HT-29 (cell line): ENCODE measurements at regions not wholly inside any gene's neighbourhood (a gene's known extent, or its start where the extent isn't known, plus 50 kb on each side); places are given as distances from the start of the nearest gene placed in this dataset.

Experiments used
- DNase-seq: peaks from one replicate; pipeline ENCODE4 v3.0.0-alpha.2; 2015; ENCODE audit warnings: low spot score

DNA sequence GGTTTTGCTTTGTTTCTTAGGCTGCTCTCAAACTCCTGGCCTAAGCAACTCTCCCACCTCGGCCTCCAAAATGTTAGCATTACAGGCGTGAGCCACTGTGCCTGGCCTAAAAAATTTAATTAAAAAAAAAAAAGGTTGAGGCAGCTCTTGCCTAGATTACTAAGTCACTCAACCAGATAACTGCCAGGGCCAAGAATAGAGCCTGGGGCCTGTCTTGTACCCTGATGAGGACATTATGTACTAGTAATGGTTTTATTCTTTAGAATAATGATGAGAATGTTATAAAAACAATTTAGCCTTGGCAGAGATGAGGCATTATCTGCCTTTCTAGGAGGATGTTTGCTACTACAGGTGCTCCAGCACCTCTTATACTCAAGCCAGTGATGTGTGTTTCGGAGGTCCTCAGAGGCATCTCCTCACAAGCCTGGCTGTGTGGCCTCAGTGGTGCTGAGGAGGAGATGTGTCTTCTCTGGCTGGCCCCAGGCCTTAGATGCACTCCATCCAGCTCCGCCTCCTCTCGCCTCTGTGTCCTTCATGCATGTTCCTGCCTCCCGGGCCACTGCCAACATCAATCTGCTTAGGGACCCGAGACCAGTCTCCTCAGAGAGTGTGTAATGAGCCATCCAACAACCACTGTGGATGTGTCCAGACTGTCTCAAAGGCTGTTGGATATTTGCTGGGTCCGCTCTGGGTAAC lies 337.7 kb upstream of the GATB start:
- DNase-seq, result no peak

DNA sequence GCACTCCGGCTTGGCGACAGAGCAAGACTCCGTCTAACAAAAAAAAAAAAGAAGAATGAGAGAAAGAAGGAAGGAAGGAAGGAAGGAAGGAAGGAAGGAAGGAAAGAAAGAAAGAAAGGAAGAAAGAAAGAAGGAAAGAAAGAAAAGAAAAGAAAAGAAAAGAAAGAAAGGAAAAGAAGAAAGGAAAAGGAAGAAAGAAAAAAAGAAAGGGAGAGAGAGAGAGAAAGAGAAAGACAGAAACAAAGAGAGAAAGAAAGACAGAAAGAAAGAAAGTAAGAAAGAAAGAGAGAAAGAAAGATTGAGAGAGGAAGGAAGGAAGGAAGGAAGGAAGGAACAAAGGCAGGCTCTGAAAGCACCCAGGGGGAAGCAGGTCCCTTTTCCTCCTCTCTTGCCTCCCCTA lies 336.6 kb upstream of the GATB start:
- no peak for DNase-seq

DNA sequence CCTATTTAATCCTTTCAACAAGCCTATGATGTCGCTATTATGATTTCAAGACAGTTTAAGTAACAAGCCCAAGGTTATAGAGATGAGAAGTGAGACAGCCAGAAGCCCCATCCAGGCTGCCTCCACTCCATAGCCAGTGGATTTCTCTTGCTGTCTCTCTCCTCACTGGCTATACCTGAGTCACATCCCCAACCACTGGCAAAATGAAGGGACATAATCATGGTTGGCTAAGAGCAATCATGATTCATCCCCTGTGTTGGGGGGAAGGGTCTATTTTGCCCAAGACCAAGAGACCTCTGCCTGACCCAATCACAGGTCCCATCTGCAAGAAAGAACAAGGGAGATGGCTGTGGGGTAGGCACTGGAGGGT lies 334.9 kb upstream of the GATB start:
- no peak for DNase-seq

DNA sequence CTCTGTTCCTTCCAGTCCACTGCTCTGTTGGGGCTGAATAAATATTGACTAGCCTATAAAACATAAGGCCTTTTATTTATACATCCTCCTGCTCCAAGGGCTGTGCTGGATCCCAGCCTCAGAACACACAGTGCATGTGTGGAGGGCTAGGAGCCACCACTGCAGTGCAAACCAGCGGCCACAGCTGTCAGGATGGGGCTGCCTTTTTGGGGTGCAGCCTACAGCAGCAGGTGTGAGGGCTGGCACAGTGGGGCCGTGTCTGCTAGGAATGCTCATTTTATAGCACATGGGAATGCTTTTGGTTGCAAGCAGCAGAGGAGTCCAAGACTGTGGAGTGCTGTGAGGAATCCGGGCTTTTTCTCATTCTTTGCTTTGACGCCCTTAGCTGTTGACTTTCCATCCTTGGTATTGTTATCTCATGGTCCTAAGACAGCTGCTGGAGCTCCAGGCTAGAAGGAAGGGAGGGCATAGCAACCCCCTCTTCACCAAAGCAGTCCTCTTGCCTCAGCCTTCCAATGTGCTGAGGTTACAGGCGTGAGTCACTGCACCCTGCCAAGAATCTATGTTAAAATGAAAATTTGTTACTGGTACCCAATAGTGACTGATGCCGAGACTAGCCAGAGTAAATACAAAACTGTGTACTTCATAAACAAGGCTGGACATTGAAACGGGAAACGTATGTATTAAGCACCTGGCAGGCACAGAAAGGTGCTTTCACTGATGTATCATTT lies 334.3 kb upstream of the GATB start:
- DNase-seq, result no peak

DNA sequence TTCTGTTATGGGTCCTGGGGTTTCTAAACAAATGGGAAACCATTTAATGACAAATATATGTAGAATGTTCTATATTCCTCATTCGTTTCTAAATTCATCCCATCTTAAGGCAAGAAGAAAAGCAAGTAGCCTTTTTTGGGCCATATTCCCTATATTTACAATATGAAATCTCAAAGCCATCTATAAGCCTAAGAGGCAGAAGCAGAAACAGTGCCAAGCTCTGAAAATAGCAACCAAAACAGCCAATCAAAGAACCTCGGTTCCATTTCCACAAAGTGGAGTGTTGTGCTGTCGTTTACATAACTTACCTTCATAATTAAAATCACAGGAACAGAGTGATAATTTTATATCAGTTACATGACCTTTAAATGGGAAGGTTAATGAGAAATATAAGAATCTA lies 330.6 kb upstream of the GATB start:
- DNase-seq, result no peak

DNA sequence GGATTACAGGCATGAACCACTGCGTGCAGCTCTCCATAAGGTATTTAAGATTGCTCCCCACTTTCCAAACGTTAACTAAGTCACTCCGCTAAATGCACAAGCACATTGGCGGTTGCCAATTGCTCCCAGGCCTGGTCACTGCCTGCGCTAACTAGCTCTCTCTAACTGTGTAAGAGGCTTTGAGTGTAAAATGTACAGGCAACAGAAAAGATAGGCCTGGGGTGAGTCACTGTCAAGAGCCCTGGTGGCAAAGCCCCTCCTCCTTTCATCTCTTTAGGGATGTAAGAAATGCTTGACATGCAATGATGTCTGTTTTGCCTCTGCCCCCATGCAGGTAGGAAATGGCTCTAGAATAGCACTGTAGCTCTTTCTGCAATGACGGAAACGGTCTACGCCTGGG lies 329.7 kb upstream of the GATB start:
- DNase-seq, result no peak

DNA sequence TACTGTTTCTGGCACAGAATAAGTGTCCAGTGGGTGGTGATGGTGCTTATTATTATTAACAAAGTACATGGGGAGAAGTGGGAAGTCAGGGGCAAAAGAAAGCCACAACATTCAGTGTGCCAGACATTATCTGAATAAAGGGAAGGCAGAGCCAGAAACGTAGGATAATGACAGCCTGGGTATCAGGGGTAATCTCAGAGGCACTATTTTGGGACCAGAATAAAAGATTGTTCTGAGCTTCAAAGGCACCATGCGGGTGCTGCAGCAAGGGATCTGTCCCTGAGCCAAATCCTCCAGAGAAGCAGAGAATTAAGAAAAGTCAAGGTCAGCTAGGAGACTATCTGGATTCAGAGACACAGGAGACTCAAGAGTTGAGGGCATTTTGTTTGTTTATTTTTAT lies 328.8 kb upstream of the GATB start:
- no peak for DNase-seq

DNA sequence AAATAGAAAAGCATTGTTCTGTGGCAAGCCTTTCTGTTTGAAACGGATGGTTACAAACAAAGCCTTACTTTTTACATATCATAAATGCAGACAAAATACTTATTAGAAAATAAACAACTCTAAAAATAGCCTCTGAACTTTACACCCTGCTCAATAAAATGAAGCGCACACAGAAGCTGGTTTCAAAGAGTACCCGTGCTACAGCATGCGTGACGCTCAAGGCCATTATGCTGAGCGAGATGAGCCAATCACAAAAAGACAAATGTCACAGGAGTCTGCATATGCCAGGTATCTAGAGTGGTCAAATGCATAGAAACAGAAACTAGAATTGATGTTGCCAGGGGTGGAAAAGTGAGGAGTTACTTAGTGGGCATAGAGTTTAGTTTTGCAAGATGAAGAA lies 326.5 kb upstream of the GATB start:
- DNase-seq, result no peak

DNA sequence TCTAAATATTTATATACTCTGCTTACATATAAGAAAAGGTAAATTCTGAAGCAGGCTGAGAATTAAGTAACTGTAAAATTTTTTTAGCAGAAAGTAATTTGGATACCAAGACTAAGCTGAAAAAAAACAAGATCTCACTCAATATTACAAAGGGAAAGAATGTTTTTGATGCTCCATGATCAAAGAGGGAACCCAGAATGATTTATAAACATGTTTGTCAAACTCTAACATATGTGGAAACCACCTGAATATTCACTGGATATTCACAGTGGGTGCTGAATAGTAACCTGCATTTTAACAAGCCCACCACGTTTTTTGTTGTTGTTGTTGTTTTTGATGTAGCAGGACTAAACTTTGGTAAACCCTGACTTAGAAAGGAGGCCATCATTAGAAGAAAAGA lies 324.9 kb upstream of the GATB start:
- no peak for DNase-seq

DNA sequence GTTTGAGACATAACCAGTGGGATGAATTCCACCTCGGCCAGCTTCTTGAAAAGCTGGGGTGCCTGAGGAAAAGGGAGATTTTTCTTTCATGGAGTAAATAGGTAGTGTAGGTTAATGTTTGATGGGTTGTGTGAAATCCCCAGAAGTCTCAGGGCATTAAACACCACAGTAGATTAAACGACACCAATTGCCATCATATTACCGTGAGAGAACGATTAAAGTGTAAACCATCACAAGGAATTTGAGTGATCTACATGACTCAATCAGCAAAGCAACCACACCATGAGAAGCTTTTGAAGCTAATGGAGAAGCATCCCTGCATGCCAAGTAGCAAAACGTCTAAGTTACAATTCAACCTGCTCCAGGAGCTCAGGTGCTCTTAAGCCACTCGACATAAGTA lies 322.5 kb upstream of the GATB start:
- no peak for DNase-seq

DNA sequence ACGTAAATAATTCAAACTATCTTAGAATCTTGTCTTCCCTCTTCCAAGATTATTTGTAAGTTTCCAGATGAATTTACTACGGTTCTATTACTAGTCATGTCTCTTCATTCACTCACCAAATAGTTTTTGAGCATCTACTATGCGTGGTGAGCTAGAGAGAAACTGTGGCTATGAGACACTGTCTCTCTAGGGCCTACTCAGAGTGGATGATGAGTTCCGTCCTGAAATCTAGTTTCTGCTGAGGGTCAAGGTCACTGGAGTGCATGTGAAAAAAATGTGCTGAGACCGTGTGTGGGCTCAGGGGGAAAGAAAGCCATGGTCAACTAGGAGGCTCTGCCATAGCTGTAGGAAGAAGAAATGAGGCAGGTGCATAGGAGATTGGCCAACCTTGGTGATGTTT lies 320.2 kb upstream of the GATB start:
- DNase-seq, result no peak

DNA sequence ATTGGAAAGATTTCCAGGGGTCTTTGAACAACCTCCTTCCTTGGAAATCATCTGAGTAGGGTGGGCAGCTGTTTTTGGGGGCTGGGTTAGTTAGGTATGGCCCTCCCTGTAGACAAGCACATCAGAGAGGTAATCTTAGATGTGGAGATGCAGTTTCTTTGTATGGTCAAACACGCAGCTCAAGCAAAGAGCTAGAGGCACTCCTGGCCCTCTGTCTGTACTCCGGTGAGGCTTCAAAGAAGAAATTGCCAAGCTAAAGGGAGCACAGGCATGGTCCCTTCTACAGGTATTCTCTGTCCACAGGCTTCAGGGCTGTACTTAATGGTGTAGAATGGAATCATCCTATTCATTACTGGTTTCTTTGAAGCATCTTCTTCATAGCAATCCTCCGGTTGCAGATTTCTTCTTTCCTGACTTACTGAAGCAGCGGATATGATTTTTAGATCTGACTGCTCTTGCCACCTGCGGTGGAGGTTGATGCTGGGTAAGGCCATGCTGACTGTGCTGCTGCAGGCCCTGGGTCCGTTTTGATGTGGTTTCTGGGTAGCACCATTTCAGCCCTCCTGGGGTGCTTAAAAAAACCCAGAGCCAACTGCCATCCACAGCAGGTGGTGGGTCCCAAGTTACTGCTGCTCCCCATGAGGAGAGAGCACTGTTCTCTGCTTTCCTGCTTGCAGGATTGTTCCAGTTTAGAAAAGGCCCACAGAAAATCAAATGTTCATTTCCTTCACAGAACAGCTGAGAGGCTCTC lies 318.9 kb upstream of the GATB start:
- DNase-seq, result no peak

DNA sequence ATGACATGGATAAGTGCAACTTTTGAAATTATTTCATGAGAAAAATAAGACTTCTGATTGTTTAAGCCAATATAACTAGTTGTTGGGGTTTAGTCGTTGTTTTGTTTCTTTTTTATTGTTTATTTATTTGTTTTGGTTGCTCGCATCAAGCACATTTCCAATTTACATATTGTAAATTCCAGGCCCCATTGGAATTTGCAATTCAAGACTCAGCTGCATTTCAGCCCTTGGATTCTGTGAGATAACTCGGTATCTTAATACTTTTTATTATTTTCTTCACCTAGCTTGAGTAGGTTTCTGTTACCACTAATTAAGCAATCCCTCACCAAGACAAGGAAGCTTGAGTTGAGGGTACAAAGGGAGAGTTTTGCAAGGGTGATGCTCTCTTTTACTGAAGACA lies 318.3 kb upstream of the GATB start:
- DNase-seq, result no peak

DNA sequence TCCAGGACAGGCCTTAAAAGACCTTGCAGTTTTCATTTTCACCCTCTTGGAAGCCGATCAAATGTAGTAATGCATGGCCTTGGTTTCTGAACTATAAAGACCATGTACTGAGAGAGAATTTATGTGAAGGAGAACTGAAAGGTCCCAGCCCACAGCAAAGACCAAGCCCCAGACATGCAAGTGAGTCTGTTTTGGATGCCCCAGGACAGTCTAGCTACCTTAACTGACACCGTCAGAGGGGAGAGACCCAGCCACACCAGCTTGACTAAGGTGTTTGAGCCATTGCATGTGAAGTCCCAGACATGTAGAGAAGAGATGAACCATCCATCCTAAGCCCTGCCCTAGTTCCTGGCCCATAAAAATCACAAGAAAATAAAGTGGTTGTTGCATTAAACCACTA lies 316.8 kb upstream of the GATB start:
- no peak for DNase-seq

DNA sequence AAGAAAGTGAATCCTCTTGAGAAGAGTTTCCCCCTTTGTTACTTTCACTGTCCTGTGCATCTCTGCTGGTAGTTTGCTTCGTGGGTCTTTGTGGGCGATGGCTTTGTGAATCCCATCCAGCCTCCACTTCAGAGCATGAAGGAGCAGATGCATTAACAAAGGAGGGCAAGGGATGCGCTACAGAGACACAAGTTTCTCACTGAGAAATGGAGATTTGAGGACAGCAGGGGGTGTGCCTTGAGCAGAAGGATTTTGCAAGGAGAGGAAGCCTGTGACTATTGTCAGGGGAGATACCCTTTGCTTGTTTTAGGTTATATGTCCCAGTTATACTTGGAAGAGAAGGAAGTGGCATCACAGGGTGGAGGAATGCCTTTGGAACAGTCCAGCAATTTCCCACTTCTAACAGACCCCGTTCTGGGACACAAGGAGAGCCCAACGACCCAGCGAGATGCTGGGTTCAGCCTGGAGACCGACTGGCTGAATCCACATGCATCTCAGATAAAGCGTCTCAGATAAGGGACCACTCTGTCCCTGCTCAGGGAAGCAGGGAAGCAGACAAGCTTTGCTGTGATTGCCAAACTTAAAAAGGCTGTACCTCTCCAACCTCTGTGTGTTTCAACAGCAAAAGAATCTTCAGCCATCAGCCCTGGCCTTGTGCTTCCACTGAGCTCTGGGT lies 314.6 kb upstream of the GATB start:
- no peak for DNase-seq

DNA sequence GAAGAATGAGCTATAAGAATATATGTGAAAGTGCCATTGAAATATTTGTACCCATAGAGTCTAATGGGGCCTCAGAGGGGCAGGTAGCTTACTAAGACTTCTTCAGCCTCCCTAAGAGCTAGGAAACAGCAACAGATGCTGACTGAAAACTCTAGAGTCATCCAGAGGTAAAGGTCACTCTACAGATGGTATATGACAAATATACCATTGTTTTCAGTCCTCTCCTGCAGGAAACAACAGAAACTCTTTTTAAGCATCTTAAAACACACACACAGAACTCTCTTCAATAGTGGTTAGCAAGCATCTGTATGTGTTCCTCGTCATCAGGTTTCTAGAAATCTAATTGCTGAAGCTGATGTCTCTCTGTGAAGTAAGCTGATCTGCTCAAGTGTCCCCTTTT lies 313.8 kb upstream of the GATB start:
- no peak for DNase-seq

DNA sequence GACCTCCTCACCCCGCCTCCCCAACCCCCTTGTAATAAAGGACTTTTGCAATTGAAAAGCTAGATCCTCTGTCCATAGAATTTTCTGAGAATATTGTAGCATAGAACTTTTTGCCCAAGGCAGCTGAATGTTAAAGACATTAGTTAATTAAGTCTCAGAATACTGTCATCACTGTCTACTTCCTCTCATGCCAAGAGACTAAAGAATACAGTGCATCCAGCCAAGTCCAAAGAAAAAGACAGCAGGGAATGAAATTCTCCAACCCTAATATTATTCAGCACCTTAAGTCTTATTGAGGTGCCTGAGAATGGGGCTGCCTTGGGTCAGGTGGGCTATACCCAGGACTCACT lies 313.3 kb upstream of the GATB start:
- DNase-seq, result no peak

DNA sequence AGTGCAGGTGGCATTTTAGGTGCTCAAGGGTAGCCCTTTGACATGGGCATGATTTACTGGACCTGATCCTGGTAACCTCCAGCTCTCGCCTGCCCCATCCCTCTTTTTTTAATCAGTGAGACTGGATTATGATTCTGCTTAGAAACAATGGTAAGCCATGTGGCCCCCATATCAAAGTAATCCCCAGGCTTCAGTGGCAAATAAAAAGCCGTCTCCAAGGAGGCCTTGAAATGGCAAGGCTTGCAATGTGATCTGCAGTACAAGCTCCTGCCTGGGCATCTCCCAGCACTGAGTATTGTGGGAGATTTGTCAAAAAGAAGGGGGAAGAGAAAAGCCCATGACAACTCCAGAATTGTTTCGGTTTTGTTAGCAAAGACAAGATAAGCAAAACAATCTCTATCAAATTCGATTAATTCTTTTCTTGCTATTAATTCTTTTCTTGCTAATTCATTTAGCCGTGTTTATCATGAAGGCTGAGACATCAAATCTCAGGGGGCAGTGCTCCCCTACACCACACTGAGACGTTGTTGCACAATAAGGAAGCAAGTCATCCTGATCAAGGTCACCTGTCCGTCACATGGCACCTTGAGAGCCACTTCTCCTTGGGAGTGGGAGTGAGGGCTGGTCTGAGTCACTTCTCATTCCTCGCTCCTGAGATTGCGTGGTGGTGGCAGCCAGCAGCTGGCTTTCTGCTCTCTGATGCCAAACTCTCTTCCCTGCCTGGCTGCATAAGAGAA lies 312.7 kb upstream of the GATB start:
- no peak for DNase-seq

DNA sequence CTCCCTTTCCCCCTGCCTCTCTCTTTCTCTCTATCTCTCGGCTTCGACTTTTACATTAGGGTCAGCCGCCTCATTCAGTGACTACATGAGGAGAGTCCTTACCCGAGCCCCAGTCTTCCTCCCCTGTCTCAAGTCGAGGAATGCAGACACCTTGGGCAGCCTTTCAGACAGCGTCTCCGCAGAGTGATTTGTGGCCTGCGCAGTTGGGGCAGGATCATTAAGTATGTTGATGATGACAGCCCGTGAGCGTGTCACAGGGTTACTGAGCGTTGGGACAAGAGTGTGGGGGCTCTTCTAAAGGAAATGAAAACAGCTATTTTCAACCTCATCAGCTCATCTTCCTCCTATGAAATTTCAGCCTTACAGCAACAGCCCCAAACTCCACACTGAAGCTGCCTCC lies 312.1 kb upstream of the GATB start:
- DNase-seq, result no peak

DNA sequence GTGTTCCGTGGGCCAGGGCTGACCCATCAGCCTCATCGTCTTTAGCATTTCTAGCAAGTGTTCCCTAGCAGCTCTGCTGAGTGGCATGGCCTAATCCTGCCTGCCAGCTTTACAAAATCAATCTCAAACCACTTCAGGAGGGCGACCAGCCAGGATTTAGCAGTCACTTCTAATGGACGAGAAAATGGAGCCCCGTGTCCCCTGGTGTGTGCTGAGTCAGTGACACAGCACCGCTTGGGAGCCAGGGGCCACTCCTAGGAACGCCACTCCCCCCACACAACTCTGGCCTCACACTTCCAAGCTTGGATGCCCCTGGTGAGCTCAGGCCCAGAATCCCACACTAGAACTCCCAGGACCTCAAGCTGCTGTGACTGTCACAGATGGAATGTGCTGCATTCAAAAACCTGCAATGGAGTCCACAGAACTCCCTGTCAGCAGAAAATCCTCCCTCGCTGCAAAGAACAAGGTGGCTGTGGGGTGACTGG lies 311.2 kb upstream of the GATB start:
- DNase-seq, result no peak

DNA sequence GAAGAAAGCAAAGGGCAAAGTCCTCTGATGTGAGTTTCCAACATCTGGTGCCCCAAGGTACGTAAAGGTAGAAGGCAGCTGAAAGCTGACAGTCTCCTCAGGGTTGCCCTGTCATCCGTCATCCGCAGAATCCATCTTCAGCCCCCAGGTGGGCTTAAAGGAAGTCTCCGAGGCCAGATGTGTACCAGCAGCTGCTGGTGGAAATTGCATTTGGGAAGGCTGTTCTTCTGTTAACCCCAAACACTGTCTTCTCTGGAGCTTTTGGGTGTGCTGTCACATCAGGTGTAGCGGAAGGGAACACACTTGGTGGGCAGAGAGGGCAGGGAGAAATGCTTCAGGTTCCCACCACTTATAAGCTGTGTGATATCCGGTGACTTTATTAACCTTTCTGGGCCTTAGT lies 310.0 kb upstream of the GATB start:
- DNase-seq, result no peak

DNA sequence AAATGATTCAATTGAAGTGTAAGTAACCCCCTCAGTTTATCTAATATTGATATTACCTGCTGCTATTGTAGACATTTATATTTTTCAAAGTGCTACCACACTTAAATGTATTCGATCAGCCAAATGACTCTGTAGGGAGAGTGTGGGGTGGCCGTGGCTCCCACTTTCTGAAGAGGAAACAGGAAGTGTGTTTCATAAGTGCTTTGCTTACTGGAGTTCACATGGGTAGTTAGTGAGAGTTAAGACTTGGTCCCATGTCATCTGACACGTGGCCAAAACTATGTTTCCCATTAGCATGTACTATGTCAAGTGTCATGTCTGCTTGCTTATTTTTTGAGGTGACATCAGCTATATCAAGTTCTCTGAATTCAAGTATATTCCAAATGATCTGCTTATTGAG lies 308.1 kb upstream of the GATB start:
- DNase-seq, result no peak
